ENCODE measurements at regions not wholly inside any gene's neighbourhood (a gene's known extent, or its start where the extent isn't known, plus 50 kb on each side); places are given as distances from the start of the nearest gene placed in this dataset.

DNA sequence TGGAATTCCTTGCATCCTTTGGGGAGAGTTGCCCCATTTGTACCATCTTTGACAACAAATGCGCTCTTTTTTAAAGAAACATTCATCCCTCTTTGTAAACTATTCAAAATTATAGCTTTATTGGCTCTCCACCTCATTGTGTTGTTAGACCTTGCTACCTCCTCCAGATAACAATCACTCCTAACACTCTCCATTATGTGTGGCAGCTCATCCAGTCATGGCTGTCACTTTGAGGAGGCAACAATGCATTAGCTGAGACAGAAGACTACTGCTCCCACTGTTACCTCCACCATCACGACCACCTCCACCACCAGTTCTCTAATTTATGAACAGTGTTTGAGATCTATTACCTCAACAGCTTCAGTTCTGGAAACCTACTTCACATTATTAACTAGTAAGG lies 339.1 kb downstream of the FRK start:
- intact Hi-C loops (cut with DNase I; ENCODE audit: low total_unique reads), result no loop called here
- WGBS, 5 donors, result 64 to 78% (median 70%) methylated on average over 2 of the region's 2 CpGs
- no peak for TF ChIP-seq CTCF (IDR thresholded peaks at IDR 0.05 in 8 of 11, conservative IDR thresholded peaks at IDR 0.05 in 3 of 11)
- no peak for TF ChIP-seq POLR2A (IDR thresholded peaks at IDR 0.05)
- TF ChIP-seq POLR2AphosphoS5 (IDR thresholded peaks at IDR 0.05), result no peak
- no peak overlapping the region for H3K4me3 ChIP-seq
- H3K4me1 ChIP-seq, result no peaks in the 10 kb centered on the region
- no peak overlapping the region for H3K27ac ChIP-seq
- no peaks in the 10 kb centered on the region for H3K36me3 ChIP-seq
- H3K9me3 ChIP-seq, result no peaks in the 10 kb centered on the region
- no peak for DNase-seq
- H3K27me3 ChIP-seq (replicated peaks in 1 of 7), result no peaks in the 10 kb centered on the region

GRCh38 chr6:115720900-115721299 lies 339.8 kb downstream of the FRK start:
- 84 to 97% (median 93%) methylated on average over 1 of the region's 1 CpG for WGBS, 5 donors
- Histone ChIP-seq H3K9me3 (peaks cover 0 to 3% (median 0%) of the 10 kb centered on the region in 8 donors), H3K36me3 (no peaks in the 10 kb centered on the region), H3K27ac (no peak overlapping the region), H3K27me3 (replicated peaks in 1 of 7) (no peaks in the 10 kb centered on the region), H3K4me3 (no peak overlapping the region), H3K4me1 (no peaks in the 10 kb centered on the region)
- DNase-seq, result no peak
- intact Hi-C loops (cut with DNase I; ENCODE audit: low total_unique reads), result no loop called here
- no peak for TF ChIP-seq POLR2AphosphoS5 (IDR thresholded peaks at IDR 0.05)
- TF ChIP-seq CTCF (IDR thresholded peaks at IDR 0.05 in 8 of 11, conservative IDR thresholded peaks at IDR 0.05 in 3 of 11), result no peak
- TF ChIP-seq POLR2A (IDR thresholded peaks at IDR 0.05), result no peak

DNA sequence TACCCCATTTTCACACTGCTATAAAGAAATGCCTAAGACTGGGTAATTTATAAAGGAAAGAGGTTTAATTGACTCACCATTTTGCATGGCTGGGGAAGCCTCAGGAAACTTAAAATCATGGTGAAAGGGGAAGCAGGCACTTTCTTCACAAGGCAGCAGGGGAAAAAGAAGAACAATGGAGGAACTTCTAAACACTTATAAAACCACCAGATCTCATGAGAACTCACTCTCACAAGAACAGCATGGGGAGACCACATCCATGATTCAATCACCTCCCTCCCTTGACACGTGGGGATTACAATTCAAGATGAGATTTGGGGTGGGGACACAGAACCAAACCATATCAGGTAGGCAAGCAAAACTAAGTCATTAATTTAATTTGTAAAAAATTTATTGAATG lies 343.2 kb downstream of the FRK start:
- intact Hi-C loops (cut with DNase I; ENCODE audit: low total_unique reads), result no loop called here
- H3K4me3 ChIP-seq, result no peak overlapping the region
- no peak for DNase-seq
- H3K36me3 ChIP-seq, result no peaks in the 10 kb centered on the region
- H3K4me1 ChIP-seq, result no peaks in the 10 kb centered on the region
- no peak for TF ChIP-seq CTCF (IDR thresholded peaks at IDR 0.05 in 8 of 11, conservative IDR thresholded peaks at IDR 0.05 in 3 of 11)
- no peak for TF ChIP-seq POLR2A (IDR thresholded peaks at IDR 0.05)
- no peak for TF ChIP-seq POLR2AphosphoS5 (IDR thresholded peaks at IDR 0.05)
- H3K27ac ChIP-seq, result no peak overlapping the region
- no peaks in the 10 kb centered on the region for H3K27me3 ChIP-seq (replicated peaks in 1 of 7)
- WGBS, 5 donors, result 20 to 29% (median 22%) methylated on average over 1 of the region's 1 CpG
- peaks cover 0 to 3% (median 0%) of the 10 kb centered on the region in 8 donors for H3K9me3 ChIP-seq

DNA sequence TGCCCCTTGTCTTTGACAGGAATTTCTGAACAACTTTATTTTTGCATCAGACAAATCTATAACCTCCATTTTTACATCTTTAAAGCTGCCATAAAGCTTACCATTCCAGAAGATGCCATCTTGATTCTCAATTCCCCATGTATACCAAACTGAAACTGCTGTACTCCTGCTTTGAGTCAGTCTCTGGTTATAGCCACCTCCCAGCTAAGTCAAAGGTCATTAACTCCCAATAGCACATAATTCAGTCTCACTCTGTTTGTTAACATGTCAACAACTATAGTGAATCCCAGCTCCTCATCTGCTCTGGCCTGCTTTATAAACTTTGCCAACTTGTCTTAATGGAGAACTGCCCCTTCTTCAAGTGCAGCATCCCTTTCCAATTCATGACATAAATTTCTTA lies 343.6 kb downstream of the FRK start:
- H3K9me3 ChIP-seq, result peaks cover 0 to 3% (median 0%) of the 10 kb centered on the region in 8 donors
- intact Hi-C loops (cut with DNase I; ENCODE audit: low total_unique reads), result no loop called here
- no peak overlapping the region for H3K4me3 ChIP-seq
- no peaks in the 10 kb centered on the region for H3K4me1 ChIP-seq
- H3K27ac ChIP-seq, result no peak overlapping the region
- TF ChIP-seq POLR2A (IDR thresholded peaks at IDR 0.05), result no peak
- no peak for TF ChIP-seq POLR2AphosphoS5 (IDR thresholded peaks at IDR 0.05)
- no peak for TF ChIP-seq CTCF (IDR thresholded peaks at IDR 0.05 in 8 of 11, conservative IDR thresholded peaks at IDR 0.05 in 3 of 11)
- H3K36me3 ChIP-seq, result no peaks in the 10 kb centered on the region
- no peak for DNase-seq
- no peaks in the 10 kb centered on the region for H3K27me3 ChIP-seq (replicated peaks in 1 of 7)
